ENCODE measurements at regions not wholly inside any gene's neighbourhood (a gene's known extent, or its start where the extent isn't known, plus 50 kb on each side); places are given as distances from the start of the nearest gene placed in this dataset.
"Not testable (repeated sequence)": the region's sequence is repeated elsewhere in the genome, so short reads cannot be mapped to it uniquely, and the experiment has no call there.

GRCh38 chr16:9630119-9630518 is 538.7 kb downstream of the HAPSTR1 start:
- no peak overlapping the region for H3K9ac ChIP-seq (ENCODE audit: low read length)
- peaks cover 36% of the 10 kb centered on the region for H3K27me3 Mint-ChIP-seq (ENCODE audit: low read depth, unreplicated experiment)
- DNase-seq (ENCODE audit: low read depth) (no peak), FAIRE-seq (no peak)
- no peaks in the 10 kb centered on the region for H3K4me1 ChIP-seq (ENCODE audit: insufficient read depth, low read length)
- TF ChIP-seq CTCF (IDR thresholded peaks at IDR 0.05; ENCODE audit: insufficient read depth, low read depth, low read length) = no peak
- TF ChIP-seq EZH2 (IDR thresholded peaks at IDR 0.05; ENCODE audit: insufficient read depth, low read length) = no peak
- H3K27ac ChIP-seq (ENCODE audit: low read depth, low read length) = no peak overlapping the region
- H3K36me3 Mint-ChIP-seq (ENCODE audit: low read depth, unreplicated experiment) = no peaks in the 10 kb centered on the region
- no peak overlapping the region for H3K4me2 ChIP-seq (ENCODE audit: low read length)
- H4K20me1 ChIP-seq (ENCODE audit: insufficient read depth, low read length) = no peaks in the 10 kb centered on the region
- H3K9me3 Mint-ChIP-seq (ENCODE audit: unreplicated experiment) = peaks cover 5% of the 10 kb centered on the region
- no peak overlapping the region for H3K4me3 Mint-ChIP-seq (ENCODE audit: unreplicated experiment)
- no peak overlapping the region for H3K27ac Mint-ChIP-seq (ENCODE audit: unreplicated experiment)
- no peaks in the 10 kb centered on the region for H3K4me1 Mint-ChIP-seq (ENCODE audit: low read depth, unreplicated experiment)
- no peaks in the 10 kb centered on the region for H3K36me3 ChIP-seq (ENCODE audit: insufficient read depth, low read length)
- no peaks in the 10 kb centered on the region for H3K9me3 ChIP-seq (ENCODE audit: insufficient read depth, low read depth, low read length)
- no peak overlapping the region for H2AFZ ChIP-seq (ENCODE audit: low read depth, low read length)
- H3K4me3 ChIP-seq (ENCODE audit: insufficient read depth, low read depth, low read length) = no peak overlapping the region
- no peaks in the 10 kb centered on the region for H3K79me2 ChIP-seq (ENCODE audit: insufficient read depth, low read length)
- no peaks in the 10 kb centered on the region for H3K27me3 ChIP-seq (ENCODE audit: insufficient read depth, low read length)

- Histone ChIP-seq H3K79me2 (ENCODE audit: insufficient read depth, low read length) (no peaks in the 10 kb centered on the region), H3K36me3 (ENCODE audit: insufficient read depth, low read length) (no peaks in the 10 kb centered on the region), H3K9me3 (ENCODE audit: insufficient read depth, low read depth, low read length) (no peaks in the 10 kb centered on the region), H2AFZ (ENCODE audit: low read depth, low read length) (no peak overlapping the region), H3K27me3 (ENCODE audit: insufficient read depth, low read length) (no peaks in the 10 kb centered on the region), H3K27ac (ENCODE audit: low read depth, low read length) (no peak overlapping the region), H3K9ac (ENCODE audit: low read length) (no peak overlapping the region), H4K20me1 (ENCODE audit: insufficient read depth, low read length) (no peaks in the 10 kb centered on the region), H3K4me1 (ENCODE audit: insufficient read depth, low read length) (no peaks in the 10 kb centered on the region), H3K4me3 (ENCODE audit: insufficient read depth, low read depth, low read length) (no peak overlapping the region), H3K4me2 (ENCODE audit: low read length) (no peak overlapping the region)
- DNase-seq (ENCODE audit: low read depth) (no peak), FAIRE-seq (no peak)
- Mint-ChIP-seq H3K4me3 (ENCODE audit: unreplicated experiment) (no peak overlapping the region), H3K27me3 (ENCODE audit: low read depth, unreplicated experiment) (peaks cover 33% of the 10 kb centered on the region), H3K27ac (ENCODE audit: unreplicated experiment) (no peak overlapping the region), H3K4me1 (ENCODE audit: low read depth, unreplicated experiment) (no peaks in the 10 kb centered on the region), H3K36me3 (ENCODE audit: low read depth, unreplicated experiment) (no peaks in the 10 kb centered on the region), H3K9me3 (ENCODE audit: unreplicated experiment) (peaks cover 5% of the 10 kb centered on the region)
- TF ChIP-seq EZH2 (IDR thresholded peaks at IDR 0.05; ENCODE audit: insufficient read depth, low read length) (no peak), CTCF (IDR thresholded peaks at IDR 0.05; ENCODE audit: insufficient read depth, low read depth, low read length) (no peak)
Measured at GRCh38 chr16:9630985-9631384, 539.5 kb downstream of the HAPSTR1 start.

GRCh38 chr16:9633844-9634243 is 542.4 kb downstream of the HAPSTR1 start:
- no peaks in the 10 kb centered on the region for H3K9me3 ChIP-seq (ENCODE audit: insufficient read depth, low read depth, low read length)
- no peak overlapping the region for H3K9ac ChIP-seq (ENCODE audit: low read length)
- H3K27me3 ChIP-seq (ENCODE audit: insufficient read depth, low read length) = no peaks in the 10 kb centered on the region
- FAIRE-seq = no peak
- H3K27ac Mint-ChIP-seq (ENCODE audit: unreplicated experiment) = no peak overlapping the region
- no peak for DNase-seq (ENCODE audit: low read depth)
- no peaks in the 10 kb centered on the region for H4K20me1 ChIP-seq (ENCODE audit: insufficient read depth, low read length)
- H3K36me3 ChIP-seq (ENCODE audit: insufficient read depth, low read length) = no peaks in the 10 kb centered on the region
- H3K27me3 Mint-ChIP-seq (ENCODE audit: low read depth, unreplicated experiment) = peaks cover 22% of the 10 kb centered on the region
- TF ChIP-seq CTCF (IDR thresholded peaks at IDR 0.05; ENCODE audit: insufficient read depth, low read depth, low read length) (no peak), EZH2 (IDR thresholded peaks at IDR 0.05; ENCODE audit: insufficient read depth, low read length) (no peak)
- H2AFZ ChIP-seq (ENCODE audit: low read depth, low read length) = no peak overlapping the region
- peaks cover 5% of the 10 kb centered on the region for H3K9me3 Mint-ChIP-seq (ENCODE audit: unreplicated experiment)
- H3K4me1 Mint-ChIP-seq (ENCODE audit: low read depth, unreplicated experiment) = no peaks in the 10 kb centered on the region
- no peak overlapping the region for H3K4me3 Mint-ChIP-seq (ENCODE audit: unreplicated experiment)
- H3K79me2 ChIP-seq (ENCODE audit: insufficient read depth, low read length) = no peaks in the 10 kb centered on the region
- H3K36me3 Mint-ChIP-seq (ENCODE audit: low read depth, unreplicated experiment) = no peaks in the 10 kb centered on the region
- no peak overlapping the region for H3K27ac ChIP-seq (ENCODE audit: low read depth, low read length)
- no peak overlapping the region for H3K4me3 ChIP-seq (ENCODE audit: insufficient read depth, low read depth, low read length)
- H3K4me2 ChIP-seq (ENCODE audit: low read length) = no peak overlapping the region
- no peaks in the 10 kb centered on the region for H3K4me1 ChIP-seq (ENCODE audit: insufficient read depth, low read length)

- DNase-seq (ENCODE audit: low read depth); H3K9me3 ChIP-seq (ENCODE audit: insufficient read depth, low read depth, low read length); H3K27ac ChIP-seq (ENCODE audit: low read depth, low read length); H3K4me1 Mint-ChIP-seq (ENCODE audit: low read depth, unreplicated experiment); H3K79me2 ChIP-seq (ENCODE audit: insufficient read depth, low read length); H3K4me2 ChIP-seq (ENCODE audit: low read length); H3K4me1 ChIP-seq (ENCODE audit: insufficient read depth, low read length); H3K36me3 Mint-ChIP-seq (ENCODE audit: low read depth, unreplicated experiment); H3K9me3 Mint-ChIP-seq (ENCODE audit: unreplicated experiment); H3K27me3 ChIP-seq (ENCODE audit: insufficient read depth, low read length); H3K27ac Mint-ChIP-seq (ENCODE audit: unreplicated experiment); H3K36me3 ChIP-seq (ENCODE audit: insufficient read depth, low read length); FAIRE-seq; H2AFZ ChIP-seq (ENCODE audit: low read depth, low read length); H3K9ac ChIP-seq (ENCODE audit: low read length); H3K4me3 Mint-ChIP-seq (ENCODE audit: unreplicated experiment); H3K4me3 ChIP-seq (ENCODE audit: insufficient read depth, low read depth, low read length); H4K20me1 ChIP-seq (ENCODE audit: insufficient read depth, low read length): not testable (repeated sequence)
- peaks cover 22% of the 10 kb centered on the region for H3K27me3 Mint-ChIP-seq (ENCODE audit: low read depth, unreplicated experiment)
Measured at GRCh38 chr16:9635150-9635720, 543.8 kb downstream of the HAPSTR1 start.
